Naive thymus-derived CD4-positive, alpha-beta T cell (primary cell): ENCODE measurements at regions not wholly inside any gene's neighbourhood (a gene's known extent, or its start where the extent isn't known, plus 50 kb on each side); places are given as distances from the start of the nearest gene placed in this dataset.

Experiments used
- ATAC-seq: fragments of 150-1000 bp; cut with Tn5 transposase; 2 replicates; pipeline ENCODE4 v1.10.0; 2021; ENCODE audit warnings: mild to moderate bottlenecking, moderate library complexity
- CTCF ChIA-PET: fragments of 350-600 bp; sonication (Branson Sonifier 250); formaldehyde crosslinking; loops from one replicate; lab custom pipeline; 2021; ENCODE audit warnings: antibody characterized with exemption; lab: Charles Lee
- POLR2A ChIA-PET: fragments of 350-600 bp; sonication (Branson Sonifier 250); formaldehyde crosslinking; loops from one replicate; lab custom pipeline; 2021; ENCODE audit warnings: antibody characterized with exemption, inconsistent platforms; lab: Charles Lee
- DNase-seq, 9 donors: peaks; one replicate each; pipeline versions ENCODE4 v3.0.0 to v3.0.0-alpha.2; 2020 to 2022; ENCODE audit warnings: mixed read lengths in 1 of 9
- H3K27ac ChIP-seq: one replicate; pipeline ENCODE4 v1.7.0; 2013; ENCODE audit warnings: mild to moderate bottlenecking, low read depth, low read length, moderate library complexity
- H3K27me3 ChIP-seq, 2 donors: one replicate each; pipeline ENCODE4 v1.7.0; 2013; ENCODE audit warnings: low read length in 2 of 2, mild to moderate bottlenecking in 2 of 2, moderate library complexity in 2 of 2; ENCODE audit not compliant: control insufficient read depth in 2 of 2, insufficient read depth in 2 of 2
- H3K36me3 ChIP-seq, 3 experiments: 1 replicate in 2 of 3; 2 replicates in 1 of 3; pipeline ENCODE4 v1.7.0; 2013; ENCODE audit warnings: low read length in 3 of 3, mild to moderate bottlenecking in 3 of 3, moderate library complexity in 1 of 3; ENCODE audit not compliant: insufficient read depth in 3 of 3, control insufficient read depth in 2 of 3
- H3K4me1 ChIP-seq, 2 donors: one replicate each; pipeline ENCODE4 v1.7.0; 2013; ENCODE audit warnings: low read length in 2 of 2, mild to moderate bottlenecking in 2 of 2, moderate library complexity in 1 of 2; ENCODE audit not compliant: control insufficient read depth in 2 of 2, insufficient read depth in 2 of 2
- H3K4me3 ChIP-seq: 2 replicates; pipeline ENCODE4 v1.7.0; 2013; ENCODE audit warnings: mild to moderate bottlenecking, low read length
- H3K9me3 ChIP-seq, 3 experiments: 1 replicate in 2 of 3; 2 replicates in 1 of 3; pipeline ENCODE4 v1.7.0; 2013; ENCODE audit warnings: low read length in 3 of 3; ENCODE audit not compliant: control insufficient read depth in 2 of 3
- H3K27ac Mint-ChIP-seq, 9 donors: one replicate each; pipeline ENCODE4 v1.8.0; 2020 to 2022; ENCODE audit warnings: mixed read lengths in 9 of 9, mild to moderate bottlenecking in 8 of 9, moderate library complexity in 5 of 9, inconsistent platforms in 2 of 9
- H3K27me3 Mint-ChIP-seq, 5 donors: one replicate each; pipeline ENCODE4 v1.8.0; 2021 to 2022; ENCODE audit warnings: mixed read lengths in 5 of 5, mild to moderate bottlenecking in 1 of 5
- H3K36me3 Mint-ChIP-seq, 5 donors: one replicate each; pipeline ENCODE4 v1.8.0; 2020 to 2022; ENCODE audit warnings: mixed read lengths in 5 of 5, mild to moderate bottlenecking in 3 of 5, inconsistent platforms in 1 of 5
- H3K4me1 Mint-ChIP-seq, 7 donors: one replicate each; pipeline ENCODE4 v1.8.0; 2020 to 2022; ENCODE audit warnings: mixed read lengths in 7 of 7, mild to moderate bottlenecking in 3 of 7, inconsistent platforms in 1 of 7
- H3K4me3 Mint-ChIP-seq, 10 donors: one replicate each; pipeline ENCODE4 v1.8.0; 2020 to 2022; ENCODE audit warnings: mild to moderate bottlenecking in 10 of 10, mixed read lengths in 10 of 10, moderate library complexity in 6 of 10, inconsistent platforms in 2 of 10
- H3K9me3 Mint-ChIP-seq, 11 donors: one replicate each; pipeline ENCODE4 v1.8.0; 2020 to 2022; ENCODE audit warnings: mixed read lengths in 11 of 11, mild to moderate bottlenecking in 4 of 11, inconsistent platforms in 1 of 11, moderate library complexity in 1 of 11
- intact Hi-C, 2 donors: fragments of 100-400 bp; cut with micrococcal nuclease; formaldehyde crosslinking; loops; one replicate each; pipeline ENCODE4 v1.15.1; 2023

- Mint-ChIP-seq H3K36me3 (no peaks in the 10 kb centered on the region), H3K4me1 (no peaks in the 10 kb centered on the region), H3K27me3 (peaks cover 0 to 3% (median 0%) of the 10 kb centered on the region in 5 donors), H3K27ac (no peak overlapping the region), H3K9me3 (peaks cover 0 to 15% (median 2%) of the 10 kb centered on the region in 11 donors), H3K4me3 (no peak overlapping the region)
- no peaks in the 10 kb centered on the region for H3K4me1 ChIP-seq
- no peak for DNase-seq
- ChIA-PET CTCF (no interaction called here), POLR2A (no interaction called here)
- intact Hi-C loops = no loop called here
- ATAC-seq = no peak
- no peaks in the 10 kb centered on the region for H3K9me3 ChIP-seq
- no peaks in the 10 kb centered on the region for H3K36me3 ChIP-seq
- H3K4me3 ChIP-seq = no peak overlapping the region
- no peaks in the 10 kb centered on the region for H3K27me3 ChIP-seq
- H3K27ac ChIP-seq = no peak overlapping the region
These were observed 469.6 kb upstream of the CELF4 start for GRCh38 chr18:38035193-38035592.

GRCh38 chr18:38033282-38033681 is 467.7 kb upstream of the CELF4 start:
- peaks cover 0 to 8% (median 0%) of the 10 kb centered on the region in 5 donors for H3K27me3 Mint-ChIP-seq
- ATAC-seq (no peak), DNase-seq (no peak)
- intact Hi-C loops = no loop called here
- no peaks in the 10 kb centered on the region for H3K36me3 Mint-ChIP-seq
- no peaks in the 10 kb centered on the region for H3K36me3 ChIP-seq
- CTCF ChIA-PET = no interaction called here
- no peak overlapping the region for H3K27ac Mint-ChIP-seq
- no peak overlapping the region for H3K4me3 Mint-ChIP-seq
- H3K9me3 ChIP-seq = no peaks in the 10 kb centered on the region
- POLR2A ChIA-PET = no interaction called here
- no peak overlapping the region for H3K4me3 ChIP-seq
- peaks cover 0 to 15% (median 2%) of the 10 kb centered on the region in 11 donors for H3K9me3 Mint-ChIP-seq
- H3K27ac ChIP-seq = no peak overlapping the region
- no peaks in the 10 kb centered on the region for H3K4me1 Mint-ChIP-seq
- H3K4me1 ChIP-seq = no peaks in the 10 kb centered on the region
- no peaks in the 10 kb centered on the region for H3K27me3 ChIP-seq

GRCh38 chr18:38032516-38032915 is 466.9 kb upstream of the CELF4 start:
- H3K27me3 Mint-ChIP-seq = peaks cover 0 to 8% (median 0%) of the 10 kb centered on the region in 5 donors
- peaks cover 0 to 15% (median 2%) of the 10 kb centered on the region in 11 donors for H3K9me3 Mint-ChIP-seq
- H3K9me3 ChIP-seq = no peaks in the 10 kb centered on the region
- H3K36me3 Mint-ChIP-seq = no peaks in the 10 kb centered on the region
- no peak overlapping the region for H3K27ac Mint-ChIP-seq
- H3K4me3 Mint-ChIP-seq = no peak overlapping the region
- DNase-seq = no peak
- intact Hi-C loops = no loop called here
- ChIA-PET POLR2A (no interaction called here), CTCF (no interaction called here)
- H3K27ac ChIP-seq = no peak overlapping the region
- H3K4me1 Mint-ChIP-seq = no peaks in the 10 kb centered on the region
- no peak overlapping the region for H3K4me3 ChIP-seq
- no peaks in the 10 kb centered on the region for H3K4me1 ChIP-seq
- no peaks in the 10 kb centered on the region for H3K27me3 ChIP-seq
- no peak for ATAC-seq
- H3K36me3 ChIP-seq = no peaks in the 10 kb centered on the region

- H3K36me3 ChIP-seq = no peaks in the 10 kb centered on the region
- Mint-ChIP-seq H3K4me1 (no peaks in the 10 kb centered on the region), H3K27ac (no peak overlapping the region), H3K4me3 (no peak overlapping the region), H3K36me3 (no peaks in the 10 kb centered on the region), H3K9me3 (peaks cover 0 to 13% (median 1%) of the 10 kb centered on the region in 11 donors), H3K27me3 (peaks cover 0 to 8% (median 0%) of the 10 kb centered on the region in 5 donors)
- ATAC-seq (no peak), DNase-seq (no peak)
- no peaks in the 10 kb centered on the region for H3K4me1 ChIP-seq
- CTCF ChIA-PET = no interaction called here
- H3K27ac ChIP-seq = no peak overlapping the region
- no peaks in the 10 kb centered on the region for H3K9me3 ChIP-seq
- no peak overlapping the region for H3K4me3 ChIP-seq
- no peaks in the 10 kb centered on the region for H3K27me3 ChIP-seq
- intact Hi-C loops = no loop called here
- POLR2A ChIA-PET = no interaction called here
These were observed 463.3 kb upstream of the CELF4 start for GRCh38 chr18:38028946-38029345.

GRCh38 chr18:38025433-38026038 is 459.9 kb upstream of the CELF4 start:
- Mint-ChIP-seq H3K27me3 (peaks cover 0 to 8% (median 0%) of the 10 kb centered on the region in 5 donors), H3K9me3 (peaks cover 0 to 10% (median 1%) of the 10 kb centered on the region in 11 donors), H3K36me3 (no peaks in the 10 kb centered on the region), H3K4me1 (no peaks in the 10 kb centered on the region), H3K4me3 (no peak overlapping the region), H3K27ac (no peak overlapping the region)
- ATAC-seq (no peak), DNase-seq (no peak)
- H3K27ac ChIP-seq = no peak overlapping the region
- H3K4me3 ChIP-seq = no peak overlapping the region
- H3K27me3 ChIP-seq = no peaks in the 10 kb centered on the region
- intact Hi-C loops = no loop called here
- H3K36me3 ChIP-seq = no peaks in the 10 kb centered on the region
- no peaks in the 10 kb centered on the region for H3K9me3 ChIP-seq
- no peaks in the 10 kb centered on the region for H3K4me1 ChIP-seq
- ChIA-PET CTCF (no interaction called here), POLR2A (no interaction called here)

GRCh38 chr18:38023871-38024270 is 458.3 kb upstream of the CELF4 start:
- no peaks in the 10 kb centered on the region for H3K4me1 ChIP-seq
- intact Hi-C loops = no loop called here
- H3K27ac ChIP-seq = no peak overlapping the region
- POLR2A ChIA-PET = no interaction called here
- no peaks in the 10 kb centered on the region for H3K4me1 Mint-ChIP-seq
- CTCF ChIA-PET = no interaction called here
- no peak overlapping the region for H3K4me3 Mint-ChIP-seq
- H3K4me3 ChIP-seq = no peak overlapping the region
- no peaks in the 10 kb centered on the region for H3K36me3 ChIP-seq
- H3K9me3 ChIP-seq = no peaks in the 10 kb centered on the region
- H3K27ac Mint-ChIP-seq = no peak overlapping the region
- no peaks in the 10 kb centered on the region for H3K27me3 ChIP-seq
- ATAC-seq (no peak), DNase-seq (no peak)
- peaks cover 0 to 4% (median 0%) of the 10 kb centered on the region in 11 donors for H3K9me3 Mint-ChIP-seq
- no peaks in the 10 kb centered on the region for H3K27me3 Mint-ChIP-seq
- no peaks in the 10 kb centered on the region for H3K36me3 Mint-ChIP-seq

- H3K27me3 ChIP-seq = no peaks in the 10 kb centered on the region
- H3K9me3 ChIP-seq = no peaks in the 10 kb centered on the region
- POLR2A ChIA-PET = no interaction called here
- Mint-ChIP-seq H3K27me3 (no peaks in the 10 kb centered on the region), H3K4me3 (no peak overlapping the region), H3K27ac (no peak overlapping the region), H3K36me3 (no peaks in the 10 kb centered on the region), H3K9me3 (peaks cover 0 to 11% (median 2%) of the 10 kb centered on the region in 11 donors), H3K4me1 (no peaks in the 10 kb centered on the region)
- ATAC-seq (no peak), DNase-seq (no peak)
- no peaks in the 10 kb centered on the region for H3K36me3 ChIP-seq
- H3K27ac ChIP-seq = no peak overlapping the region
- no peak overlapping the region for H3K4me3 ChIP-seq
- CTCF ChIA-PET = no interaction called here
- no peaks in the 10 kb centered on the region for H3K4me1 ChIP-seq
- intact Hi-C loops = no loop called here
These were observed 456.6 kb upstream of the CELF4 start for GRCh38 chr18:38022234-38022633.
